HG03565 (cell line): ENCODE measurements at regions not wholly inside any gene's neighbourhood (a gene's known extent, or its start where the extent isn't known, plus 50 kb on each side); places are given as distances from the start of the nearest gene placed in this dataset.

ENCODE experiments used
- ATAC-seq: cut with Tn5 transposase; IDR thresholded peaks from one replicate; pipeline ENCODE4 v1.9.1; 2021; ENCODE audit warnings: mild to moderate bottlenecking, moderate library complexity; ENCODE audit not compliant: unreplicated experiment

DNA sequence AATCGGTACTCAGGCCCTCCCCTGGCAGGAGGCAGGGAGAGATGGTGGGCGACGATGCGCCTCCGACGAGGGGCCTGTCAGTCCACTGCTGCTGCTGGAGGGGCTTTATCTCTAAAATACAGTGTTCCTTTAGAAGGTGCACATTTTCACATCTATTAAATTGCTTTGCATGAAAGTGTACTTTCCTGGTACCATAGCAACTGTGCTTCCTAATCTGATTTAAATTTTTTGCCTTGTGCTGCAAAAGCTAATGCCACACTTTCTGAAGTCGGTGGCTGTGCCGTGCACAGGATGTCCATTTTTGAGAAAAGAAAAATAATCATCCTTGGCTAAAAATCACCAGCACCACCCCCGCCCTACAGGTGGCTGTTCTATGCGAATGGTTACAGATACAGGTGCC, 262.0 kb upstream of the CDH4 start:
- ATAC-seq, result no peak

GRCh38 chr20:60990643-60991042, 261.4 kb upstream of the CDH4 start:
- ATAC-seq, result no peak

- ATAC-seq, result no peak
Observed at GRCh38 chr20:60993433-60994044, 258.5 kb upstream of the CDH4 start.

- ATAC-seq, result no peak
Observed at GRCh38 chr20:60999250-60999649, 252.8 kb upstream of the CDH4 start.

DNA sequence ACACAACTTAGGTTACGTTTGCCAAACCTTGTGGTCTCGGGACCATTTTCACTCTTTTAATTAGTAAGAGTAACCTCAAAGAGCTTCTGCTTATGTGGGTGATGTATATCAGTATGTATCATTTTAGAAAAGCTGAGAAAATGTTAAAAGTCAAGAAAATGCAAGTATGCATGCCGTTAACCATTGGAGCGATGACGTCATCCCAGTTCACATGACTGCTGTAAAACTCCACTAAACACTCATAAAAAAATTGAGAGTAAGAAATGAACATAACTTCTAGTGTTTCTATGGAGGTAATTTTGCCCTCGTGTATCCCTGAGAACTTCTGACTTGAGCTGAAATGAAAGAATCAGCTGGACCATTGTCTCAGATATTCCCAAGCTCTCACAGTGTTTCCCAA, 250.0 kb upstream of the CDH4 start:
- no peak for ATAC-seq

GRCh38 chr20:61014491-61014890, 237.6 kb upstream of the CDH4 start:
- ATAC-seq, result no peak

DNA sequence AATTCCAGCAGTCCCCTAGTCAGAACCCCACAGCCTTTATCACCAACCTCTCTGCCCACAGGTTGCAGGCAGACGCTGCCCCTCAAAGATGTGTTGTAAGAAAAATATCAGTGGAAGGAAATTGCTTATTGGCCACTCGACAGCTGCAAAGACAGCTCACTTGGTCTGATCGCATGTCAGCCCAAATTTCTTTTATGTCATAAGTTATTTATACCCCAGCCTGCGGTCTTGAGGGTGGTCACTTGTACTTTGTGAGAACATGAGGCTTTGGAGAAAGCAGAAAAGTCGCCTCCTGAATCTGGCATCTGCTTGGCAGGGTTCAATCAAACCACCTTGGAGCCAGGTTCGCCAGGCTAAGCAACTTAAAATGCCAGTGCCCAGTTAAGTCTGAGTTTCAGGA, 236.5 kb upstream of the CDH4 start:
- ATAC-seq, result no peak

DNA sequence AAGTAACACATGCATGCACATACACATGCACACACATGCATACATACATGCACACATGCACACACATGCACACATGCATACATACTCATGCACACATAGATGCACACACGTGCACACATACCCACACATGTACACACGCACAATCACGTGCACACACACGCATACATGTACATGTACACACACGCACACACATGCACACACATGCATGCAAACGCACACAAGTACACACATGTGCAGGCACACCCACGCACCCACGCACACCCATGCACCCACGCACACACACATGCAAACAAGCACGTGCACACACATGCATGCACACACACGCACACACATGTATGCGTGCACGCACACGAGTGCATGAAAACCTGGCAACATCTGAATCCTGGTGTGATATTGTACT, 232.7 kb upstream of the CDH4 start:
- ATAC-seq, result no peak

- ATAC-seq, result no peak
Observed at GRCh38 chr20:61023612-61024011, 228.4 kb upstream of the CDH4 start.

GRCh38 chr20:61024390-61024789, 227.7 kb upstream of the CDH4 start:
- ATAC-seq, result no peak

DNA sequence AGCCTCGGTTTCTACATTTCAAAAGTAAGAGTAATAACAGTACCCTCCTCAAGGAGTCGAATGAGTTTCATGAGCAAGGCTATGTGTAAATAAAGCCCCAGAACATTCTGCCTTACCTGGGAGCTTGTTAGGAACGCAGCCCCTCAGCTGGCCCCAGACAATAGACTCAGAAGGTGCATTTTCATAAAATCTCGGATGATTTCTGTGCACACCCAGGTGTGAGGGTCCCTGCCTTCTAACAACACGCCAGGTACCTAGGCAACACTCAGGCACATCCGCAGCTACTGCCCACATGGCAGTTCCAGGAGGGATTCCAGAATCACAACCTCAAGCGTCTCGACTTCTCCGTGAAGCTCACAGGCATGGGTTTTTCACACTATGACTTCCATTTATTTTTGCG, 226.5 kb upstream of the CDH4 start:
- ATAC-seq, result no peak

- ATAC-seq, result no peak
Observed at GRCh38 chr20:61026173-61026572, 225.9 kb upstream of the CDH4 start.

- no peak for ATAC-seq
Observed at GRCh38 chr20:61026731-61027130, 225.3 kb upstream of the CDH4 start.

- no peak for ATAC-seq
Observed at GRCh38 chr20:61027218-61027617, 224.8 kb upstream of the CDH4 start.

DNA sequence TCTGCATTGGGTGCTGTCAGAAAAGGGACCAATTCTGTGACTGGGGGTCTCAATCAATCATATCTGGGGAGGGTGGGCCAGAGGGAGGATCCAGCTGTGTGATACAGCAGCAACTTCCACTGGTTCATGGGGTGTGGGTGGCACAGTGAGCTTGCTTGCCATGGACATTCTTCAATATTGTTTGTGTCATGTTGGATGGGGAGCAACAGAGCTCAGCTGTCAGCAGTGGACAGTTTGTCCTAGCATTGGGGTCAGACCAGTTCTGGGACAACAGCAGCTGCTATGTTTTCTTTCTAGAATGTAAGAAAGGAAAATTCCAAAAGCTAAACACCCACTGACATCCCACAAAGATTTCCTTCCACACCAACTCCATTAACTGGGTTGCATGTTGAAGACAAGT, 221.9 kb upstream of the CDH4 start:
- no peak for ATAC-seq

GRCh38 chr20:61031101-61031830, 220.8 kb upstream of the CDH4 start:
- no peak for ATAC-seq

GRCh38 chr20:61037498-61037897, 214.6 kb upstream of the CDH4 start:
- ATAC-seq, result no peak

- no peak for ATAC-seq
Observed at GRCh38 chr20:61041481-61041880, 210.6 kb upstream of the CDH4 start.

GRCh38 chr20:61042506-61043385, 209.3 kb upstream of the CDH4 start:
- ATAC-seq, result no peak

GRCh38 chr20:61043681-61044080, 208.4 kb upstream of the CDH4 start:
- no peak for ATAC-seq

- ATAC-seq, result no peak
Observed at GRCh38 chr20:61044499-61044898, 207.6 kb upstream of the CDH4 start.

- ATAC-seq, result no peak
Observed at GRCh38 chr20:61045091-61045490, 207.0 kb upstream of the CDH4 start.
